Lower lobe of right lung (tissue), 2 donors: ENCODE measurements at regions not wholly inside any gene's neighbourhood (a gene's known extent, or its start where the extent isn't known, plus 50 kb on each side); places are given as distances from the start of the nearest gene placed in this dataset.
"Not testable (repeated sequence)": the region's sequence is repeated elsewhere in the genome, so short reads cannot be mapped to it uniquely, and the experiment has no call there.

Experiments used
- ATAC-seq, 2 donors: fragments of 200-7000 bp; cut with Tn5 transposase; one replicate each; pipeline ENCODE4 v1.9.1; 2020 to 2022; ENCODE audit warnings: mild to moderate bottlenecking in 2 of 2, moderate library complexity in 2 of 2
- DNase-seq: peaks from one replicate; pipeline ENCODE4 v3.0.0-alpha.2; 2020
- H3K27ac ChIP-seq: fragments of 200-600 bp; one replicate; pipeline ENCODE4 v1.8.0; 2022
- H3K27me3 ChIP-seq: fragments of 200-600 bp; one replicate; pipeline ENCODE4 v1.8.0; 2022; ENCODE audit warnings: low read depth
- H3K36me3 ChIP-seq: fragments of 200-600 bp; one replicate; pipeline ENCODE4 v1.8.0; 2022; ENCODE audit warnings: mild to moderate bottlenecking
- H3K4me1 ChIP-seq: fragments of 200-600 bp; one replicate; pipeline ENCODE4 v1.8.0; 2022
- H3K4me3 ChIP-seq: fragments of 200-600 bp; one replicate; pipeline ENCODE4 v1.8.0; 2022; ENCODE audit warnings: mild to moderate bottlenecking
- H3K9me3 ChIP-seq: fragments of 200-600 bp; one replicate; pipeline ENCODE4 v1.8.0; 2022
- intact Hi-C: fragments of 100-400 bp; cut with DNase I; formaldehyde crosslinking; loops from one replicate; pipeline ENCODE4 v1.11.0; 2022
- TF ChIP-seq, protein P1 (sequence below): fragments of 200-600 bp; IDR thresholded peaks from one replicate; pipeline ENCODE4 v1.8.0; 2022; ENCODE audit warnings: antibody characterized with exemption, mild to moderate bottlenecking
- donor health status: DM: no; HTN: yes; CAD: no; lungs with severe emphysema.

DNA sequence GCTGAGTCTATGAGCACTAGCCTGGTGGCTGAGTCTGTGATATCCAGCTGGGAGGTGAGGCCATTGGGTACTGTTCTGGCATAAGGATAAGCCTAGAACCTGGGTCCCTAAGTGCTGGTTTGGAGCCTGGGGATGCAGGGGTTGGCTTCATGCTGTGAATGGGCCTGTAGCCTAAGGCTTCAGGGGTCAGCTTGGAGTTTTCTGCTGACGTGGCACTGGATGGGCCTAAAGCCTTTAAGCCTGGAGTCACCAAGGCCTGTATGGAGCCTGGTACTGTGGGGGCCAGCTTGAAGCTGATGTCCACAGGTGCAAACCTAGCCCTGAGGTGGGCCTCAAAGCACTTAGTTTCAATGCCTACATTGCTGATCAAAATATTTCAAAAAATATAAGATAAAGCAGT, 979.6 kb upstream of the POU3F4 start:
- H3K27me3 ChIP-seq, result no peaks in the 10 kb centered on the region
- DNase-seq, result no peak
- TF ChIP-seq, protein P1, sequence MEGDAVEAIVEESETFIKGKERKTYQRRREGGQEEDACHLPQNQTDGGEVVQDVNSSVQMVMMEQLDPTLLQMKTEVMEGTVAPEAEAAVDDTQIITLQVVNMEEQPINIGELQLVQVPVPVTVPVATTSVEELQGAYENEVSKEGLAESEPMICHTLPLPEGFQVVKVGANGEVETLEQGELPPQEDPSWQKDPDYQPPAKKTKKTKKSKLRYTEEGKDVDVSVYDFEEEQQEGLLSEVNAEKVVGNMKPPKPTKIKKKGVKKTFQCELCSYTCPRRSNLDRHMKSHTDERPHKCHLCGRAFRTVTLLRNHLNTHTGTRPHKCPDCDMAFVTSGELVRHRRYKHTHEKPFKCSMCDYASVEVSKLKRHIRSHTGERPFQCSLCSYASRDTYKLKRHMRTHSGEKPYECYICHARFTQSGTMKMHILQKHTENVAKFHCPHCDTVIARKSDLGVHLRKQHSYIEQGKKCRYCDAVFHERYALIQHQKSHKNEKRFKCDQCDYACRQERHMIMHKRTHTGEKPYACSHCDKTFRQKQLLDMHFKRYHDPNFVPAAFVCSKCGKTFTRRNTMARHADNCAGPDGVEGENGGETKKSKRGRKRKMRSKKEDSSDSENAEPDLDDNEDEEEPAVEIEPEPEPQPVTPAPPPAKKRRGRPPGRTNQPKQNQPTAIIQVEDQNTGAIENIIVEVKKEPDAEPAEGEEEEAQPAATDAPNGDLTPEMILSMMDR, result no peak
- no peaks in the 10 kb centered on the region for H3K36me3 ChIP-seq
- no peaks in the 10 kb centered on the region for H3K9me3 ChIP-seq
- no peak overlapping the region for H3K4me3 ChIP-seq
- no peak overlapping the region for H3K27ac ChIP-seq
- intact Hi-C loops, result no loop called here
- no peak for ATAC-seq
- no peaks in the 10 kb centered on the region for H3K4me1 ChIP-seq

DNA sequence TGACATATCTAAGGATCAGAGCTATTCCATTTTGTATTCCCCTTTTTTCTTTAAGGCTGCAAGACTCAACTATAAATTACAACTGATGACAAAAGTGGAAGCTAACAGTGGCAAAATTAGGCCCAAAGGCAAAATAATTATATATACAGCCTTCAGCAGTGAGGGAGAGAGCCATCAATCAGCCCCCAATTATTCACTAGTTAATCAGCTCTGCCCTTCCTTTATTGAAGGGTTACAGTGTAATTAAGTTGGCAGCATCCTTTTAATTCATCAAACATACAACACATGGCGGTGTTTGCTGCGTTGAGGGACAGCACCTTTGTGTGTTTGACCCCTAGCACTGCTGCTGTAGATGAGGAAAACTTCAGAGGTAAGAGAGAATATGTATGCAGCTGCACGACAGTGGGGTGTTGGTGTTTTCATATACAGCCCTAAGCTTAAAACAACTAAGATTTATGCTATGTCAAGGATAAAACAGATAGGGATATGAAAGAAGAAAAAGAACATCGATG, 973.9 kb upstream of the POU3F4 start:
- no peaks in the 10 kb centered on the region for H3K9me3 ChIP-seq

DNA sequence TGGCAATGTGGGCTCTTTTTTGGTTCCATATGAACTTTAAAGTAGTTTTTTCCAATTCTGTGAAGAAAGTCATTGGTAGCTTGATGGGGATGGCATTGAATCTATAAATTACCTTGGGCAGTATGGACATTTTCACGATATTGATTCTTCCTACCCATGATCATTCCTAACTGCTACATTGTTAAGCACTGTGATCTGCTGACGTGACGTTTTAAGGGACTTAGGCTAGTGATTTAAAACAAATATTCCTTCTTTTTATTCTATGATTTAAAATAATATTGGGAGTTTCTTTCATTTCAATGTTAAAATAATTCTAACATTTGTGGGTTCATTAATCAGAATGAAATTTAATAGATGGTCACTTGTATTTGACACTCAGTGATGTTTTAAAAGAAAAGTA, 970.9 kb upstream of the POU3F4 start:
- H3K27me3 ChIP-seq, intact Hi-C loops, H3K27ac ChIP-seq, DNase-seq, H3K36me3 ChIP-seq, H3K4me1 ChIP-seq, H3K9me3 ChIP-seq, ATAC-seq, H3K4me3 ChIP-seq: not testable (repeated sequence)

More for the DNA sequence above, 973.9 kb upstream of the POU3F4 start:
- no peak for ATAC-seq
- DNase-seq, result no peak
- TF ChIP-seq, protein P1, result no peak
- Histone ChIP-seq H3K4me3 (no peak overlapping the region), H3K36me3 (no peaks in the 10 kb centered on the region), H3K4me1 (no peaks in the 10 kb centered on the region), H3K27ac (no peak overlapping the region), H3K27me3 (no peaks in the 10 kb centered on the region)
- intact Hi-C loops, result no loop called here

DNA sequence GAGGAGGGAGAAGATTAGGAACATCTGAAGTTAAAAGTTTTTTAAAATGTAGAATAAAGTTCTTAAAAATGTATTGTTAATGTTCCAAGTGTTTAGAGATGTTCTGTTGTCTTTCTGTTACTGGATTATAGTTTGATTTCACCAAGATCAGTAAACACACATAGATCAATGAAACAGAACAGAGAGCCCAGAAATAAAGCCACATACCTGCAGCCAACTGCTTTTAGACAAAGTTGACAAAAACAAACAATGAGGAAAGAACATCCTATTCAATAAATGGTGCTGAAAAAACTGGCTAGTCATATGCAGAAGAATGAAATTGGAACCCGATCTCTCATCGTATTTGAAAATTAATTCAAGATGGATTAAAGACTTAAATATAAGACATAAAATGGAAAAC, 966.3 kb upstream of the POU3F4 start:
- H3K36me3 ChIP-seq, result no peaks in the 10 kb centered on the region
- ATAC-seq (no peak), DNase-seq (no peak)
- no peaks in the 10 kb centered on the region for H3K27me3 ChIP-seq
- no peaks in the 10 kb centered on the region for H3K4me1 ChIP-seq
- intact Hi-C loops, result no loop called here
- no peak overlapping the region for H3K27ac ChIP-seq
- TF ChIP-seq, protein P1, result no peak
- H3K4me3 ChIP-seq, result no peak overlapping the region
- no peaks in the 10 kb centered on the region for H3K9me3 ChIP-seq

DNA sequence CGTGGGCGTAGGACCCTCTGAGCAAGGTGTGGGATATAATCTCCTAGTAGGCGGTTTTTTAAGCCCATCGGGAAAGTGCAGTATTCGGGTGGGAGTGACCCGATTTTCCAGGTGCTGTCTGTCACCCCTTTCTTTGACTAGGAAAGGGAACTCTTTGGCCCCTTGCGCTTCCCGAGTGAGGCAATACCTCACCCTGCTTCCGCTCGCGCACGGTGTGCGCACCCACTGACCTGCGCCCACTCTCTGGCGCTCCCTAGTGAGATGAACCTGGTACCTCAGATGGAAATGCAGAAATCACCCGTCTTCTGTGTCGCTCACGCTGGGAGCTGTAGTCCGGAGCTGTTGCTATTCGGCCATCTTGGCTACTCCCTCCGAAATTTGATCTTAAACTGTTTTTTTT, 955.9 kb upstream of the POU3F4 start:
- H3K36me3 ChIP-seq, H3K4me1 ChIP-seq, H3K27ac ChIP-seq, DNase-seq, ATAC-seq, H3K4me3 ChIP-seq, H3K9me3 ChIP-seq, intact Hi-C loops, H3K27me3 ChIP-seq: not testable (repeated sequence)

DNA sequence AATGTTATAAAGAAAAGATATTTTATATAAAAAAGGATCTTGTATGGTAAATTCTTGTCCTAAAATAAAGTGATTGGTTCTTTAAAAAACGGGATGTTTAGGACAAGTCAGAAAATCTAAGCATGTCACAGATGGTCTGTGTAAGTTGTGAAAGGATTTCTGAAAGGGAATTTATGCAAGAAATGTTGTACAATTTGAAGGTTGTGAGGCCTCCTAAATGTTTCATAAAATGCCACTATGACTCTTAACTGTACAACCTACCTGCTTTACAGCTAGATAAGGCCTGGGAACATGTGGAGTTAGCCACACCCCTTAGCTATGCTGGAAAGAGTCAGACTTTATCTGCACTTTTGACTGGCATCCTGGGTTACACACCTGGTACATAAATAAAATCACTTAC, 951.5 kb upstream of the POU3F4 start:
- Histone ChIP-seq H3K4me3 (no peak overlapping the region), H3K27me3 (no peaks in the 10 kb centered on the region), H3K9me3 (no peaks in the 10 kb centered on the region), H3K36me3 (no peaks in the 10 kb centered on the region), H3K27ac (no peak overlapping the region), H3K4me1 (no peaks in the 10 kb centered on the region)
- DNase-seq (no peak), ATAC-seq (no peak)
- intact Hi-C loops, result no loop called here
- TF ChIP-seq, protein P1, result no peak

DNA sequence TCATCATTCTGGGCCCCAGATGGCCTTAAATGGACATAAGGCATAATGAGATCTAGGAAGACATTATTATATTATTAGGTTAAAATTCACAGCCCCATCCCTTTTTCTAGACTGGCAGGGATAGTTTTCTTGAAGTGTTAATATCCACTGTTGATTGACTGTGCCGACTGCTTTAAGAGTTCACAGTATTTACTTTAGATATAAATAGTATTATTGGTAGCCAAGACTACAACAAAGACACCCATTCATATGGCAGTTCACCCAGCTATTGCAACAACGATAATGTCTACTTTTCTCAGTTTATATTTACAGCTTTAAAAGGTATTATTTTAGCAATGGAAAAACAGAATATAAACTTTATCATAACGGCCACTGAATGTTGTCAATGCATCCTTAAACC, 922.2 kb upstream of the POU3F4 start:
- Histone ChIP-seq H3K4me3 (no peak overlapping the region), H3K4me1 (no peaks in the 10 kb centered on the region), H3K27ac (no peak overlapping the region), H3K9me3 (no peaks in the 10 kb centered on the region), H3K27me3 (no peaks in the 10 kb centered on the region), H3K36me3 (no peaks in the 10 kb centered on the region)
- TF ChIP-seq, protein P1, result no peak
- ATAC-seq (no peak), DNase-seq (no peak)
- intact Hi-C loops, result no loop called here
